ENCODE measurements at regions not wholly inside any gene's neighbourhood (a gene's known extent, or its start where the extent isn't known, plus 50 kb on each side); places are given as distances from the start of the nearest gene placed in this dataset.

GRCh38 chr4:182062936-182063335, 180.3 kb upstream of the TENM3 start (continued):
- no peak for TF ChIP-seq ZBTB11 (CRISPR knock-in tag; IDR thresholded peaks at IDR 0.05)
- no peak for TF ChIP-seq PAX5 (IDR thresholded peaks at IDR 0.05; ENCODE audit: borderline replicate concordance, low read depth, low read length)
- no peak for TF ChIP-seq MYB (IDR thresholded peaks at IDR 0.05; ENCODE audit: borderline replicate concordance, low read depth, low read length)

DNA sequence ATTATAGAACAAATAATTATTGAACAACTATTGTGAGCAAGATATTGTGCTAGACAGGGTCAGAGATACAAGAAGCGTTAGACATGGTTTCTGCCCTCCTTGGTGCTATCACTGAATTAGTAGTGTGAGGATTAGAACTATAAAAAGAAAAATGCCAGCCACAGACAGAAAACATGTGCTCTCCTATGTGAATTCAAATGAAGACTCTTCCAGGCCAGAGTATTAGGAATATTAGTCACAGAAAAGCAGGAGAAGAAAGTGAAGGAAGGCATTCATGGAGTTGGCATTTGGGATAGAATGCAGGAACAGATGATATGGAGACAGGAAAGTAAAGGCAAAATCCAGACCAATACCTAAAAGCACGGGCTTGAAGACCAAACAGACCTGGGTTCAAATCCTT, 179.6 kb upstream of the TENM3 start:
- in situ Hi-C loops (cut with MboI), result no loop called here
- no TSS peak for BruUV-seq (replicated peaks)
- H3K4me1 ChIP-seq (ENCODE audit: control insufficient read depth, insufficient read depth, low read length), result no peaks in the 10 kb centered on the region
- ATAC-seq (no peak), FAIRE-seq (no peak), DNase-seq (ENCODE audit: low read depth, low spot score) (no peak)
- no peak overlapping the region for H3K4me3 ChIP-seq
- H2AFZ ChIP-seq (ENCODE audit: control insufficient read depth, low read depth, low read length), result no peak overlapping the region
- H3K36me3 ChIP-seq (ENCODE audit: control insufficient read depth in 2 of 2, insufficient read depth in 2 of 2, low read length in 1 of 2), result no peaks in the 10 kb centered on the region
- no peaks in the 10 kb centered on the region for H3K27me3 ChIP-seq (replicated peaks in 1 of 2; ENCODE audit: control insufficient read depth in 2 of 2, insufficient read depth in 2 of 2, low read length in 1 of 2)
- 48% methylated on average over 2 of the region's 2 CpGs for WGBS (ENCODE audit: insufficient coverage, insufficient replicate concordance, low lambda C conversion rate, missing lambda C conversion rate)
- SMC1A ChIA-PET (ENCODE audit: uncharacterized antibody, unreplicated experiment), result no interaction called here
- H3K27ac ChIP-seq (ENCODE audit: control insufficient read depth, insufficient read depth), result no peak overlapping the region
- H3K4me2 ChIP-seq (ENCODE audit: control insufficient read depth, insufficient read depth), result no peak overlapping the region
- no peak overlapping the region for H3K9ac ChIP-seq (ENCODE audit: control insufficient read depth, insufficient read depth, low read length)
- RAD21 ChIA-PET (ENCODE audit: unreplicated experiment), result no interaction called here
- no peaks in the 10 kb centered on the region for H3K79me2 ChIP-seq (ENCODE audit: control insufficient read depth, insufficient read depth, low read length)
- no peaks in the 10 kb centered on the region; the same call in 2 of the 3 replicates for H3K9me3 ChIP-seq (replicated peaks; ENCODE audit: control insufficient read depth, insufficient read depth, low read length)
- intact Hi-C loops (cut with micrococcal nuclease; ENCODE audit: unreplicated experiment), result no loop called here
- POLR2A ChIA-PET, result no interaction called here
- CTCF ChIA-PET, result no interaction called here
- no peaks in the 10 kb centered on the region for H4K20me1 ChIP-seq (ENCODE audit: control insufficient read depth, insufficient read depth)
- TF ChIP-seq BACH1 (IDR thresholded peaks at IDR 0.05; ENCODE audit: borderline replicate concordance) (no peak), ETV6 (conservative IDR thresholded peaks at IDR 0.05 in 1 of 2, IDR thresholded peaks at IDR 0.05 in 1 of 2; ENCODE audit: borderline replicate concordance in 1 of 2, low read depth in 1 of 2) (no peak), YBX1 (IDR thresholded peaks at IDR 0.05) (no peak), IKZF1 (conservative IDR thresholded peaks at IDR 0.05) (no peak), RCOR1 (conservative IDR thresholded peaks at IDR 0.05; ENCODE audit: low read depth, low read length) (no peak), PRDM15 (CRISPR knock-in tag; IDR thresholded peaks at IDR 0.05) (no peak), BRCA1 (IDR thresholded peaks at IDR 0.05; ENCODE audit: low read depth, low read length) (no peak), MYC (IDR thresholded peaks at IDR 0.05; ENCODE audit: insufficient read depth, insufficient read length, insufficient replicate concordance, low read length, severe bottlenecking) (no peak), STAT3 (IDR thresholded peaks at IDR 0.05; ENCODE audit: low read depth, low read length) (no peak), TARDBP (IDR thresholded peaks at IDR 0.05; ENCODE audit: borderline replicate concordance) (no peak), CBX5 (IDR thresholded peaks at IDR 0.05; ENCODE audit: low read depth) (no peak), MTA2 (IDR thresholded peaks at IDR 0.05; ENCODE audit: low read depth) (no peak), SP1 (IDR thresholded peaks at IDR 0.05; ENCODE audit: low read depth, low read length) (no peak)
- TF ChIP-seq, protein P1, sequence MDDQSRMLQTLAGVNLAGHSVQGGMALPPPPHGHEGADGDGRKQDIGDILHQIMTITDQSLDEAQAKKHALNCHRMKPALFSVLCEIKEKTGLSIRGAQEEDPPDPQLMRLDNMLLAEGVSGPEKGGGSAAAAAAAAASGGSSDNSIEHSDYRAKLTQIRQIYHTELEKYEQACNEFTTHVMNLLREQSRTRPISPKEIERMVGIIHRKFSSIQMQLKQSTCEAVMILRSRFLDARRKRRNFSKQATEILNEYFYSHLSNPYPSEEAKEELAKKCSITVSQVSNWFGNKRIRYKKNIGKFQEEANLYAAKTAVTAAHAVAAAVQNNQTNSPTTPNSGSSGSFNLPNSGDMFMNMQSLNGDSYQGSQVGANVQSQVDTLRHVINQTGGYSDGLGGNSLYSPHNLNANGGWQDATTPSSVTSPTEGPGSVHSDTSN (IDR thresholded peaks at IDR 0.05; ENCODE audit: insufficient replicate concordance, low read depth, low read length), result no peak

All from GM12878 (cell line).